GM20431 (cell line): ENCODE measurements at regions not wholly inside any gene's neighbourhood (a gene's known extent, or its start where the extent isn't known, plus 50 kb on each side); places are given as distances from the start of the nearest gene placed in this dataset.
"Not testable (repeated sequence)": the region's sequence is repeated elsewhere in the genome, so short reads cannot be mapped to it uniquely, and the experiment has no call there.

Experiments
- in situ Hi-C: fragments of 300-500 bp; cut with MseI, MboI; formaldehyde crosslinking; loops from one replicate; pipeline ENCODE4 v1.15.0; 2020; ENCODE audit warnings: low sequenced_read_pairs; ENCODE audit not compliant: unreplicated experiment

DNA sequence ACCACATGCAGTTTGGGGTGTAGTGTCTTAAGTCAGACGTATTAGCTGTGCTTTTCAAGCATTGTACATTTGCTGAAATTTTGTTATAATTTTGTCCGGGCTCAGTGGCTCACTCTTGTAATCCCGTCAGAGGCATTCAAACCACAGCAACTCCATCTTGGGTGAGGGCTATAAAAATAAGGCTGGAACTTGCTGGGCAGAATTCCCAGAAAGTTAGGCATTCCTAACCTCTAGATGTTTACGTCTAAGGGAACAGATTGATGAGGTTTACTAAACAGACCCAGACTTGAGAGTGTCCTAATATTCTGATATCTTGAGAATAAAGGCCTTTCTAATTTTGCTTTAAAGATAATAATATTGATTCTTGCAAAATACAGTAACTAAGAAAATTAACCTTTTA lies 957.8 kb downstream of the NXPH1 start:
- in situ Hi-C loops = no loop called here

- in situ Hi-C loops = no loop called here
These were observed 958.6 kb downstream of the NXPH1 start for GRCh38 chr7:9391984-9392383.

DNA sequence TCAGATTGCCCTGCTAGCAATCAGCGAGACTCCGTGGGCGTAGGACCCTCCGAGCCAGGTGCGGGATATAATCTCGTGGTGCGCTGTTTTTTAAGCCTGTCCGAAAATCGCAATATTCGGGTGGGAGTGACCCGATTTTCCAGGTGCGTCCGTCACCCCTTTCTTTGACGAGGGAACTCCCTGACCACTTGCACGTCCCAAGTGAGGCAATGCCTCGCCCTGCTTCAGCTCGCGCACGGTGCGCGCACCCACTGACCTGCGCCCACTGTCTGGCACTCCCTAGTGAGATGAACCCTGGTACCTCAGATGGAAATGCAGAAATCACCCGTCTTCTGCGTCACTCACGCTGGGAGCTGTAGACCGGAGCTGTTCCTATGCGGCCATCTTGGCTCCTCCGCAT lies 971.0 kb downstream of the NXPH1 start:
- in situ Hi-C loops = not testable (repeated sequence)

DNA sequence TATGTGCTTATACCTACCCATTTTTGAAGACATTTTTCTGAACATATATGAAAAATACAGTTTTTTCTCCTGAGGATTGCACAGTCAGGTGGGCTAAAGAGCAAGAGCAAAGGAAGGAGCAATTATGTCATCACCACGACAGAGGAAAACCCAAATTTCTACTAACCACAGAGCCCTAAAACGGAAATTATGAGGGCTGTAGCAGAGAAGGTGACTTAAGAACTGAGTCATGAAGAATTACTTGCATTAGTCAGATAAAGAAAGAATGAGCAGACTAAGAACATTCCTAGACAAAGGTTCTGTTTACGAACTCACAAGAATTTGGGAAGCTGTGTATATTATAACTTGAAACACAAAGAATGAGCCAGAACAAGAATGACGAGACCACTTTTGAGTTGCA lies 974.4 kb downstream of the NXPH1 start:
- in situ Hi-C loops = no loop called here

GRCh38 chr7:9453521-9453920 lies 1020.1 kb downstream of the NXPH1 start:
- in situ Hi-C loops = no loop called here

- in situ Hi-C loops = no loop called here
These were observed 1055.1 kb downstream of the NXPH1 start for GRCh38 chr7:9488555-9488954.

GRCh38 chr7:9498303-9498702 lies 1064.9 kb downstream of the NXPH1 start:
- in situ Hi-C loops = no loop called here

DNA sequence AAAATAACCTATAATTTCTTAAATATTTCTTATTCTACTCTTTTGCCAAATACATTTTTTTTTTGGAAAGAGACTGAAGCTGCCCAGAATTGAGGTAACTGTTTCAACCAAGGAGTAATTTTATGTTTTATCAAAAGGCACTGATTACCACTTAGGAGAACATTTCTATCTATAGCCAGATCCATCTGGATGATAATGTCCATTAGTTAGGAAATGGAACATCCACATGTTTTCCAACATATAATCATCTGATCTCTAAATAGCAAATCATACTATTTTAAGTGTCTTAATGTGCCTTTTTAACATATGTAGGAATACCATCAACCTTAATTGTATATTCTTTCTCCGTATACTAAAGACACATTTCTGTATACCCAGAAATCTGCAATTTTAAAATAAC lies 1068.9 kb downstream of the NXPH1 start:
- in situ Hi-C loops = no loop called here

DNA sequence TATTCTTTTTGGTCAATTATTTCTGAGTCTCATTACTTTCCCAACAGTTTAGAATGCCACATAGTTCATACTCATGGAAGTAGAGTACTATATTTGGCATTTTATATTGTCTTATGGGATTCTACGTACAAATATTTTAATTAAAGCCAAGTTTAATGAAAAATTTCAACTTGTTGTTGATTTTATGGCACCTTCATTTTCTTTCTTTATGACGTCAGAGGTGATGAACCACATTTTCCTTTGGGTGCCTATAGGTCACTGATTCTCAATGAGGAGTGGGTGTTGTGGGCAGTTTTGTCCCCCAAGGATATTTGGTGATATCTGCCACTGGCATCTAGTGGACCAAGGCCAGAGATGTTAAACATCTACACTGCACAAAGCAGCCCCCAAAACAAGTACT lies 1071.3 kb downstream of the NXPH1 start:
- in situ Hi-C loops = no loop called here

DNA sequence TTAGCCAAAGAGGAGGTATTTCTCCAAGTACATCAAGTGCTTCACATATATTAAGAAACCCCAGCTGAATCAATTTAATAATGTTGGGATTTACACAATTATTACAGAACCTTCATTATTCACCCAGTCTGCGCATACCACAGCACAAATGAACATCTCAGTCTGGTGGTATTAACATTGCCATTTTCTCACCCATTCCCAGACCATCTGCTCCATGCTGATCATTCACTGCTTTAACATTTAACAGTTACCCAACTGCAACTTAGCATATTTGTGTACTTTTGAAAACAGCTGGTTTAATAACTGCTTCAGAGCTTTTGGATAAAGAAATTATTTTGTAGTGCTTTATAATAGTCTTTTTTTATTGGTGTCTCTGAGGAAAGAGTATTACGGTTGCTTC lies 1072.1 kb downstream of the NXPH1 start:
- in situ Hi-C loops = no loop called here

- in situ Hi-C loops = no loop called here
These were observed 1073.9 kb downstream of the NXPH1 start for GRCh38 chr7:9507290-9507689.

DNA sequence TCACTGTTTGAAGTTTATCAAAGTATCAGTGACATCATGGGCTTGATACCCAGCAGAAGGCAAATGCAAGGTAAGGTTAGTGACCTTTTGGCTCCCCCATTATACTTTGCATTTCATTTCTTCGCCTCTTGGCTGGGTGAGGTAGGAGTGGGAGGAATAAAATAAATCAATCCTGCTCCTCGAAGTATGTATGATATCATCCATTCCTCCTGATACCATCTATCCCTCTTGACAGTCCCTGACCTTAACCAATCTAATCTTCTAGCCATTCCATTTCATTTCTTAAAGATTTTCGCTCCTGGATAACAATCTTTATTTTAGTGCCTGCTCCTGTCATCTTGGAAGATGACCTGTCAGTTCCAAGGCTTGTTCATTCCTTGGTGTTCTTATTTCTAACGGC lies 1083.3 kb downstream of the NXPH1 start:
- in situ Hi-C loops = no loop called here

GRCh38 chr7:9523579-9523978 lies 1090.2 kb downstream of the NXPH1 start:
- in situ Hi-C loops = no loop called here

DNA sequence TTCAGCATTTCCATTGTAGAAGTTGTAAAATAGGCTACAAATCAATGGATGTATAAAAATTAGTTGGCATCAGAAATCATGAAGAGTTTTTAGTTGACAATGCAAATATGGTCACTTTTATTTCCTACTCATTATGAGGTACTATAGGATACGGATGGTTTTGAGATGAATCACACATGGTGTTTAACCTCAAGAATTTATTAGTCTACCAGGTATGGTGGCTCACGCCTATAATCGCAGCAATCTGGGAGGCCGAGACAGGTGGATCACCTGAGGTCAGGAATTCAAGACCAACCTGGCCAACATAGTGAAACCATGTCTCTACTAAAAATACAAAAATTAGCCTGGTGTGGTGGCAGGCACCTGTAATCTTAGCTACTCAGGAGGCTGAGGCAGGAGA lies 1119.0 kb downstream of the NXPH1 start:
- in situ Hi-C loops = not testable (repeated sequence)

GRCh38 chr7:9557853-9558252 lies 1124.4 kb downstream of the NXPH1 start:
- in situ Hi-C loops = no loop called here

DNA sequence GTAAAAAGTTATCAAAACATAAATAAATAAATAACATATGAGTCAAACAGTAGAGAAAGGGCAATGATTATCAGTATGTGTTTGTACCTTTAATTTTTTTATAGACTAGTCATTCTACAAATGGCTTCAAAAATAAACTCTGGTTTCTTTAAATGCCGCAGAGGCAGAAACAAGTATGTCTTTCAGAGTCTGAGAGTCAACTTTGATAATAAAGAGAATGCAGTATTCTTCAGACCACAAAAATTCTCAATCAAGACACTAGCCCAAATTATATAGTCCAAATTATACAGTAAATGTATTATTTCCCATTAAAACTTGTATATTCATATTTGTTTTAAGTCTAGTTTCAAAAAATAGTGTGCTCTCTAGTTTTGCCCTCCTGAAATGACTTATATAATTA lies 1142.3 kb downstream of the NXPH1 start:
- in situ Hi-C loops = no loop called here

- in situ Hi-C loops = no loop called here
These were observed 1149.4 kb downstream of the NXPH1 start for GRCh38 chr7:9582824-9583223.

DNA sequence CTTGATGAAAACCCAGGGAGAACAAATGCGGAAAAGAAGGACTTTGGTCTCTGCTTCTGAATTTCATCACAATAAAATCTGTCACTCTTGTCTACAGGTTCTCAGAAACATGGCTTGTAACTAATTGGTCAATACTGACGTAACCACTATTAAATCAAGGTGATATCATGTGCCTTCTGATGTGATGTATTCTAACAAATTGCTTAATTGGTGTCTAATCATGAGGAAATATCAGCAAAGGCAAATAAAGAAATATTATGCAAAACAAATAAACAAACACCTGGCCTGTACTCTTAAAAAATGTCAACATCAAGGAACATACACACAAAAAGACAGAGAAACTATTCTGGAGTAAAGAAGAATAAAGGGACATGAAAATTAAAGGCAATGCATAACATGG lies 1165.0 kb downstream of the NXPH1 start:
- in situ Hi-C loops = no loop called here

DNA sequence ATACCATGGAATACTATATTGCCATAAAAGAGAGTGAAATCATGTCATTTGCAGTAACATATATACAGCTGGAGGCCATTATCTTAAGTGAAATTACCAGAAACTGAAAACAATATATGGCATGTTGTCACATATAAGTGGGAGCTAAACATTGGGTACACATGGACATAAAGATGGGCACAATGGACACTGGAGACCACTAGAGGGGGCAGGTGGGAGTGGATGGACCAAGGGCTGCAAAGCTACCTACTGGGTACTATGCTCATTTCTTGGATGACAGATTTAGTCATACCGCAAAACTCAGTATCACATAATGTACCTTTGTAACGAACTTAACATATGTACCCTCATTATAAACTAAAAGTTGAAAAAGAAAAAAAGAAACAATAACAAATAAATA lies 1167.6 kb downstream of the NXPH1 start:
- in situ Hi-C loops = no loop called here

GRCh38 chr7:9603291-9603690 lies 1169.9 kb downstream of the NXPH1 start:
- in situ Hi-C loops = no loop called here

DNA sequence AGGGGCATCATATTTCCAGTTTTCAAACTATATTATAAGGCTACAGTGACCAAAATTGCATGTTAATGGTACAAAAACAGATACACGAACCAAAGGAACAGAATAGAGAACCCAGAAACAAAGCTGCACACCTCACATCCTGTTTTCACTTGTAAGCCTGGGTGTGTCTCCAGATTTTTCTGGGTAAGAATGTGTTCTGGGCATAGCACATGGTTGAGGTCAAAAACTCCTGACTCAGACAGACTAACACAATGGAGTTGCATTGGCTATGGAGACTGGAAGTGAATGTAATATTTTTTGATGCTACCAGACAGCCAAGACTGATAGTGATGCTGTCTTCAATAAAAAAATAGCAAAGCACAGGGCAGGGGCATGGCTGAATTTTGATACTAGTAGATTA lies 1175.2 kb downstream of the NXPH1 start:
- in situ Hi-C loops = no loop called here

- in situ Hi-C loops = not testable (repeated sequence)
These were observed 1187.5 kb downstream of the NXPH1 start for GRCh38 chr7:9620899-9621298.

GRCh38 chr7:9621306-9621902 lies 1188.0 kb downstream of the NXPH1 start:
- in situ Hi-C loops = not testable (repeated sequence)
